PFSK-1 (cell line): ENCODE measurements at regions not wholly inside any gene's neighbourhood (a gene's known extent, or its start where the extent isn't known, plus 50 kb on each side); places are given as distances from the start of the nearest gene placed in this dataset.

ENCODE experiments used
- FOXP2 ChIP-seq: optimal IDR thresholded peaks from 2 replicates; pipeline ENCODE3; 2011; ENCODE audit warnings: borderline replicate concordance, control low read depth, inconsistent platforms; ENCODE audit not compliant: insufficient read depth; ENCODE audit errors: extremely low read length, extremely low read depth
- POLR2AphosphoS5 ChIP-seq: IDR thresholded peaks from 2 replicates; pipeline ENCODE4 v1.6.1; 2012; ENCODE audit warnings: low read depth, mild to moderate bottlenecking, control low read depth, low read length, moderate library complexity
- SIN3A ChIP-seq: IDR thresholded peaks from 2 replicates; pipeline ENCODE4 v1.6.1; 2012; ENCODE audit warnings: mild to moderate bottlenecking, low read length, moderate library complexity, borderline replicate concordance; ENCODE audit not compliant: insufficient read depth
- TAF1 ChIP-seq: IDR thresholded peaks from 2 replicates; pipeline ENCODE4 v1.6.1; 2012; ENCODE audit warnings: low read length, control low read depth, borderline replicate concordance; ENCODE audit not compliant: insufficient read depth
- TF ChIP-seq, protein P1 (sequence below), 2 experiments: IDR thresholded peaks; 2 replicates each; pipeline versions ENCODE4 v1.6.1 to v1.8.0; 2011 to 2012; ENCODE audit warnings: low read depth in 2 of 2, low read length in 2 of 2, control low read depth in 1 of 2, inconsistent platforms in 1 of 2, mild to moderate bottlenecking in 1 of 2, moderate library complexity in 1 of 2; ENCODE audit not compliant: insufficient read depth in 1 of 2

DNA sequence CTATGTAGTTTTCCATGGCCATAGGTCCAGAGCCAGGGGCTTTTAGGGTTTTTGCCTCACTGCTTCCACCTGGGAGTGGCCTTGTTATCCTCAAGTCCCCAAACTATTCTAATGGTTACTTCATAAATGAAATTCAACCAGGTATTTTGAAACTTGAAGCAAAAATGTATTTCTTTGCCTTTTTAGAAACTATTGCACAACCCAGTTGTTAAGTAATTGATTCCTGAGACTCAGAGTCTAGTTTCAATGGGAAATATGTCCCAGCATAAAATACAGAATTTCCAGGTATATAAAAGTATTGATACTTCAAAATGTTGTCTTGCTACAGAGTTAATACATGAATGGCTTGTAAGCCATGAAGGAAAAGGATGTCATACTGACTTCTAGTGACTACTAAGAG lies 456.2 kb upstream of the DAB2 start:
- TF ChIP-seq POLR2AphosphoS5, result no peak
- TF ChIP-seq SIN3A, result no peak
- no peak for TF ChIP-seq FOXP2
- TF ChIP-seq, protein P1, sequence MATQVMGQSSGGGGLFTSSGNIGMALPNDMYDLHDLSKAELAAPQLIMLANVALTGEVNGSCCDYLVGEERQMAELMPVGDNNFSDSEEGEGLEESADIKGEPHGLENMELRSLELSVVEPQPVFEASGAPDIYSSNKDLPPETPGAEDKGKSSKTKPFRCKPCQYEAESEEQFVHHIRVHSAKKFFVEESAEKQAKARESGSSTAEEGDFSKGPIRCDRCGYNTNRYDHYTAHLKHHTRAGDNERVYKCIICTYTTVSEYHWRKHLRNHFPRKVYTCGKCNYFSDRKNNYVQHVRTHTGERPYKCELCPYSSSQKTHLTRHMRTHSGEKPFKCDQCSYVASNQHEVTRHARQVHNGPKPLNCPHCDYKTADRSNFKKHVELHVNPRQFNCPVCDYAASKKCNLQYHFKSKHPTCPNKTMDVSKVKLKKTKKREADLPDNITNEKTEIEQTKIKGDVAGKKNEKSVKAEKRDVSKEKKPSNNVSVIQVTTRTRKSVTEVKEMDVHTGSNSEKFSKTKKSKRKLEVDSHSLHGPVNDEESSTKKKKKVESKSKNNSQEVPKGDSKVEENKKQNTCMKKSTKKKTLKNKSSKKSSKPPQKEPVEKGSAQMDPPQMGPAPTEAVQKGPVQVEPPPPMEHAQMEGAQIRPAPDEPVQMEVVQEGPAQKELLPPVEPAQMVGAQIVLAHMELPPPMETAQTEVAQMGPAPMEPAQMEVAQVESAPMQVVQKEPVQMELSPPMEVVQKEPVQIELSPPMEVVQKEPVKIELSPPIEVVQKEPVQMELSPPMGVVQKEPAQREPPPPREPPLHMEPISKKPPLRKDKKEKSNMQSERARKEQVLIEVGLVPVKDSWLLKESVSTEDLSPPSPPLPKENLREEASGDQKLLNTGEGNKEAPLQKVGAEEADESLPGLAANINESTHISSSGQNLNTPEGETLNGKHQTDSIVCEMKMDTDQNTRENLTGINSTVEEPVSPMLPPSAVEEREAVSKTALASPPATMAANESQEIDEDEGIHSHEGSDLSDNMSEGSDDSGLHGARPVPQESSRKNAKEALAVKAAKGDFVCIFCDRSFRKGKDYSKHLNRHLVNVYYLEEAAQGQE (IDR thresholded peaks at IDR 0.05; ENCODE audit: insufficient read depth in 1 of 2, low read depth in 2 of 2, low read length in 2 of 2), result no peak

DNA sequence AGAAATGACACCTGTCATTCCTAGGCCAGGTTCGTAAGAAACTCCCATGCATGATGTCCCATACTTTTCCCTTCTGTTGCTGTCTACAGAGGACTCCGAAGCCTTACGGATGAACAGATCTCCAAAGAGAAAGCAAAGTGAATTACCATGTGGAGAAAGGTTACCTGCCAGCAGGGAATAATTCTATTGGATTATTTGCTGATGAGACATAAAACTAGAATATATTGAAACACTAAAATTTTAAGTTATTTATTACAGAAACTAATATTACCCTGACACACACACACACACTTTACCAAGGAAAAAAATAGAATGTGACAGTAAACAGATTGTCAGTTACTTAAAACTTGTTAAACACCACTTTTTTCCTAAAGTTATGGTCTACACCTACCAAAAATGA lies 452.7 kb upstream of the DAB2 start:
- TF ChIP-seq FOXP2 (no peak), TAF1 (no peak), SIN3A (no peak)

DNA sequence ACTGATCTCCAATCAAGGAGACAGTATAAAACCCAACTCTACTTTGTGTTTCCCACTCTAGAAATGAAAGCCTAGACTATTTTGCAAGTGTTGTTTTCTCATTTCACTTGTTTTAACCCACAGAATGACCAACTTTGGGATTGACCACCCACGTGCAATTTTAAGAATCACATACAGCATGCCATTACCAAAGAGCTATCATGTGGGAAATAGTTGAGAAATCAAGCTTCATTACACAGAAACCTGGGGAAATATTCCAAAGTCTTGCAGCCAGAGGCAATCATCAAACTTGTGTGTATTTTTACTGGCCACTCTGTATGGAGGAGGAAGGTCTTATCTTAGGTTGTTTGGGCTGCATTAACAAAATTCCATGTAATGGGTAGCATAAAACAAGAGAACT lies 451.4 kb upstream of the DAB2 start:
- TF ChIP-seq, protein P1 (IDR thresholded peaks at IDR 0.05; ENCODE audit: insufficient read depth in 1 of 2, low read depth in 2 of 2, low read length in 2 of 2), result no peak
- no peak for TF ChIP-seq SIN3A
- no peak for TF ChIP-seq POLR2AphosphoS5
- TF ChIP-seq TAF1, result no peak
- no peak for TF ChIP-seq FOXP2

DNA sequence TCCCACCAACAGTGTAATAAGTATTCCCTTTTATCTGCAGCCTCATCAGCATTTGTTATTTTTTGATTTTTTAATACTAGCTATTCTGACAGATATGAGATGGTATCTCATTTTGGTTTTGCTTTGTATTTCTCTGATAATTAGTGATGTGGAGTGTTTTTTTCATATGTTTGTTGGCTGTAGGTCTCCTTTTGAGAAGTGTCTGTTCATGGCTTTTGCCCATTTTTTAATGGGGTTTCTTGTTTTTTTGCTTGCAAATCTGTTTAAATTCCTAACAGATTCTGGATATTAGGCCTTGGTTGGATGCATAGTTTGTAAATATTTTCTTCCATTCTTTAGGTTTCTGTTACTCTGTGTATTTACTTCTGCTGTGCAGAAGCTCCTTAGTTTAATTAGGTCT lies 445.4 kb upstream of the DAB2 start:
- TF ChIP-seq, protein P1 (IDR thresholded peaks at IDR 0.05; ENCODE audit: insufficient read depth in 1 of 2, low read depth in 2 of 2, low read length in 2 of 2), result no peak
- TF ChIP-seq TAF1 (no peak), FOXP2 (no peak), SIN3A (no peak), POLR2AphosphoS5 (no peak)

DNA sequence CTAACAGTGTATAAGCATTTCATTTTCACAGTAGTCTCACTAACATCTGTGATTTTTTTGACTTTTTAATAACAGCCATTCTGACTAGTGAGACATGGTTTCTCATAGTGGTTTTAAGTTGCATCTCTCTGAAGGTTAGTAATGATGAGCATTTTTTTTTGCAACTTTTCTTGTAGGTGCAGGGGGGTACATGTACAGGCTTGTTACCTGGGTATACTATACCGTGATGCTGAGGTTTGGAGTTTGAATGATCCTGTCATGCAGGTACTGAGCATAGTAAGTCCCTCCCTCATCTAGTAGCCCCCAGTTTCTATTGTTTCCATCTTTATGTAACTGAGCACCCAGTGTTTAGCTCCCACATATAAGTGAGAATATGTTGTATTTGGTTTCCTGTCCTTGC lies 444.6 kb upstream of the DAB2 start:
- no peak for TF ChIP-seq SIN3A
- TF ChIP-seq TAF1, result no peak

DNA sequence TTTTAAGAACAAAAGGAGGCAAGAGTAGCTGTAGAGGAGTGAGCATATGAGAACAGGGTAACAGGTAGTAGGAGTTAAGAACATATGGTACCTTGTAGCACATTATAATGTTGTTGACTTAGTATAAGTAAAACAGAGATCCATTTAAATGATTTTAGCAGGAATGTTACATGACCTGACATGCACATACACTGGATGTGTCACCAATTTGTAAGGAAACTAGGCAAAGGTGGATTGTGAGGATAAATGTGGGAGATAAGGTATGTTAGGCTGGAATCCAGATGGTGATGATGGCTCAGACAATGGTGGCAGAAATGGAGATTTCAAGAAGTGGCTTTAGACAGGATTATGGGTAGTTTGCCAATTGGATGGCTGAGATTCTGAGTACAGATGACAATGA lies 443.1 kb upstream of the DAB2 start:
- TF ChIP-seq FOXP2 (no peak), TAF1 (no peak), SIN3A (no peak), POLR2AphosphoS5 (no peak)
- TF ChIP-seq, protein P1 (IDR thresholded peaks at IDR 0.05; ENCODE audit: insufficient read depth in 1 of 2, low read depth in 2 of 2, low read length in 2 of 2), result no peak
